Activated T-cell treated with anti-CD3 and anti-CD28 coated beads, Interleukin-2, amount 50 U/mL, for 48 hours (primary cell): ENCODE measurements at regions not wholly inside any gene's neighbourhood (a gene's known extent, or its start where the extent isn't known, plus 50 kb on each side); places are given as distances from the start of the nearest gene placed in this dataset.
"Not testable (repeated sequence)": the region's sequence is repeated elsewhere in the genome, so short reads cannot be mapped to it uniquely, and the experiment has no call there.

Experiments used
- DNase-seq, 2 experiments: peaks; one replicate each; pipeline ENCODE4 v3.0.0-alpha.2; 2020

GRCh38 chr5:136810261-136810801 lies 445.0 kb upstream of the TRPC7 start:
- DNase-seq = no peak

GRCh38 chr5:136809382-136809781 lies 444.0 kb upstream of the TRPC7 start:
- DNase-seq = no peak

GRCh38 chr5:136808756-136809155 lies 443.4 kb upstream of the TRPC7 start:
- no peak for DNase-seq

- DNase-seq = no peak
Measured at GRCh38 chr5:136805466-136805865, 440.1 kb upstream of the TRPC7 start.

GRCh38 chr5:136802383-136802782 lies 437.0 kb upstream of the TRPC7 start:
- no peak for DNase-seq

GRCh38 chr5:136799806-136800372 lies 434.5 kb upstream of the TRPC7 start:
- no peak for DNase-seq

GRCh38 chr5:136793300-136793699 lies 428.0 kb upstream of the TRPC7 start:
- DNase-seq = no peak

- no peak for DNase-seq
Measured at GRCh38 chr5:136781464-136781863, 416.1 kb upstream of the TRPC7 start.

- no peak for DNase-seq
Measured at GRCh38 chr5:136780518-136780917, 415.2 kb upstream of the TRPC7 start.

- no peak for DNase-seq
Measured at GRCh38 chr5:136776022-136776927, 410.9 kb upstream of the TRPC7 start.

GRCh38 chr5:136772491-136772890 lies 407.1 kb upstream of the TRPC7 start:
- no peak for DNase-seq

- DNase-seq = peak; percentile 47 to 48
Measured at GRCh38 chr5:136769900-136770684, 404.7 kb upstream of the TRPC7 start.

GRCh38 chr5:136769093-136769492 lies 403.7 kb upstream of the TRPC7 start:
- no peak for DNase-seq

- no peak for DNase-seq
Measured at GRCh38 chr5:136768457-136768856, 403.1 kb upstream of the TRPC7 start.

GRCh38 chr5:136766456-136766855 lies 401.1 kb upstream of the TRPC7 start:
- DNase-seq = no peak

- DNase-seq = no peak
Measured at GRCh38 chr5:136764601-136765000, 399.3 kb upstream of the TRPC7 start.

- DNase-seq = no peak
Measured at GRCh38 chr5:136763548-136763947, 398.2 kb upstream of the TRPC7 start.

- DNase-seq = no peak
Measured at GRCh38 chr5:136754216-136754615, 388.9 kb upstream of the TRPC7 start.

GRCh38 chr5:136750224-136750862 lies 385.0 kb upstream of the TRPC7 start:
- no peak for DNase-seq

GRCh38 chr5:136749016-136749415 lies 383.7 kb upstream of the TRPC7 start:
- no peak for DNase-seq

- DNase-seq = no peak
Measured at GRCh38 chr5:136743052-136743451, 377.7 kb upstream of the TRPC7 start.

GRCh38 chr5:136740228-136740627 lies 374.9 kb upstream of the TRPC7 start:
- DNase-seq = no peak

- DNase-seq = not testable (repeated sequence)
Measured at GRCh38 chr5:136739271-136739670, 373.9 kb upstream of the TRPC7 start.
